Tibial nerve (tissue), 3 donors: ENCODE measurements at regions not wholly inside any gene's neighbourhood (a gene's known extent, or its start where the extent isn't known, plus 50 kb on each side); places are given as distances from the start of the nearest gene placed in this dataset.

Source experiments
- POLR2A ChIP-seq, 2 donors: fragments of 450-650 bp; IDR thresholded peaks; one replicate each; pipeline ENCODE4 v1.6.1; 2017; ENCODE audit warnings: antibody characterized with exemption in 2 of 2, mild to moderate bottlenecking in 2 of 2, moderate library complexity in 2 of 2
- TF ChIP-seq, protein P1 (sequence below), 5 experiments: fragments of 200-600 bp in 3 of 5; fragments of 450-650 bp in 2 of 5; sonication (generic) in 3 of 5; IDR thresholded peaks; one replicate each; pipeline ENCODE4 v1.5.1; 2016 to 2019; ENCODE audit warnings: antibody characterized with exemption in 5 of 5, mild to moderate bottlenecking in 3 of 5, moderate library complexity in 2 of 5

DNA sequence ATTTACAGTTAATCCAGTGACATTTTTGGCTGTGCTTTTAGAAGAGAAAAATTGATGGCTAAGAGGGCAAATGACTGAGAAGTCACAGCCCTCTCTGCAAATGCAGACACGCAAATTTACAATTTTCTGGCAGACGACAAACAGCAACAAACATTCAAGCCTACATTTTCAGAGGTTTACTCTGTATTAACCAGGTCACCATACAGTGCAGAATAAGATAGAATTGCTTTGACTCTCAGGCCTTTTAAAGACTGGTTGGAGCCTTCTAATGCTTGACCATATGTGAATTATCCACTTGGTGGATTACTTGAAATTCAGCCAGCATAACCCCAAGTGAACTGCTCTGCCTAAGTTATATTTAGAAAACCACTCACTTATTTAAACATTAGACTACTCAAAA lies 65.5 kb upstream of the FOXN2 start:
- TF ChIP-seq, protein P1, sequence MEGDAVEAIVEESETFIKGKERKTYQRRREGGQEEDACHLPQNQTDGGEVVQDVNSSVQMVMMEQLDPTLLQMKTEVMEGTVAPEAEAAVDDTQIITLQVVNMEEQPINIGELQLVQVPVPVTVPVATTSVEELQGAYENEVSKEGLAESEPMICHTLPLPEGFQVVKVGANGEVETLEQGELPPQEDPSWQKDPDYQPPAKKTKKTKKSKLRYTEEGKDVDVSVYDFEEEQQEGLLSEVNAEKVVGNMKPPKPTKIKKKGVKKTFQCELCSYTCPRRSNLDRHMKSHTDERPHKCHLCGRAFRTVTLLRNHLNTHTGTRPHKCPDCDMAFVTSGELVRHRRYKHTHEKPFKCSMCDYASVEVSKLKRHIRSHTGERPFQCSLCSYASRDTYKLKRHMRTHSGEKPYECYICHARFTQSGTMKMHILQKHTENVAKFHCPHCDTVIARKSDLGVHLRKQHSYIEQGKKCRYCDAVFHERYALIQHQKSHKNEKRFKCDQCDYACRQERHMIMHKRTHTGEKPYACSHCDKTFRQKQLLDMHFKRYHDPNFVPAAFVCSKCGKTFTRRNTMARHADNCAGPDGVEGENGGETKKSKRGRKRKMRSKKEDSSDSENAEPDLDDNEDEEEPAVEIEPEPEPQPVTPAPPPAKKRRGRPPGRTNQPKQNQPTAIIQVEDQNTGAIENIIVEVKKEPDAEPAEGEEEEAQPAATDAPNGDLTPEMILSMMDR (IDR thresholded peaks at IDR 0.05), result no peak
- no peak for TF ChIP-seq POLR2A (IDR thresholded peaks at IDR 0.05)
